Erythroblast (primary cell): ENCODE measurements at regions not wholly inside any gene's neighbourhood (a gene's known extent, or its start where the extent isn't known, plus 50 kb on each side); places are given as distances from the start of the nearest gene placed in this dataset.

Source experiments
- GATA1 ChIP-seq: IDR thresholded peaks from 2 replicates; pipeline ENCODE4 v1.6.1; 2011; ENCODE audit warnings: low read depth, mild to moderate bottlenecking, control low read depth, low read length, moderate library complexity
- POLR2A ChIP-seq: IDR thresholded peaks from 2 replicates; pipeline ENCODE4 v1.6.1; 2011; ENCODE audit warnings: mild to moderate bottlenecking, low read length

DNA sequence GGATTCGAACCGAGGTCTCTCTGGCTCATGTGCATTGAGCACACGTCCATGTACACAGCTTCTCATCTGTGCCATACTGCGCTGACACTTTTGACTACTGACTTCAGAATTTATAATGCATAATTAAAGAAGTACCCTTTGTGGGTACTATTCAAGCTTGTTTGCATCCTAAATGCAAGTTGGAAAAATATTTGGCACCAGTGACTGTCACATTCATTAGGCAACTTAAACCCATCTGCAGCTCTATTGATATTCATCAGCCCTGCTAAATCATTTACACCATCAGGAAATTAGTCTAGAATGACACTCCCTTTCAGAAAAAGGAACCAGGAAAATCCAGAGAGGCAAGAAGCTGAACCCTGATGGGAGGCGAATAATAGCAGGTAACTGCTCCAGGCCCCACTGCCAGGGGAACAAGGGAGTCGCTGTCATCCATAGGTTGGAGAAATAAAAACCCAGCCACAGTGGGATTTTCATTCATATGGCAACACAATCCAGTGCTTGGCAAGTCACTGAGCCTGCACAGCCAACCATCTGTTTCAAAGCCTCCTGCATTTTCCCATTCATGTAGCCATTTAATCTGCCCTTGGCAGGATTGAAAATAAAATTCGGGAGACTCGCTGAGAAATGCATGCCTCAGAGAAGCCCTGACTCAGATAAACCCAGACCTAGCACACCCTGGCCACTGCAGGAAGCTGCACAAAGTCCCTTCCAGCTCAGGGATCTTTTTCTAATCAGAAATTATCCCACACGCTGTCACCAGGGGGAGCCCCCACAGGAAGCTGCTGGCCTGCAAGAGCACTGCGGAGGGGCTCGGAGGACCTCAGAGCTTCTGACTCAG, 103.0 kb upstream of the VEPH1 start:
- TF ChIP-seq POLR2A (no peak), GATA1 (no peak)
